HEK293 (cell line): ENCODE measurements at regions not wholly inside any gene's neighbourhood (a gene's known extent, or its start where the extent isn't known, plus 50 kb on each side); places are given as distances from the start of the nearest gene placed in this dataset.

Experiments
- CTCF ChIP-seq: fragments of 450-650 bp; formaldehyde crosslinking; IDR thresholded peaks from 2 replicates; pipeline ENCODE4 v1.5.1; 2016; ENCODE audit warnings: missing biosample characterization, missing genetic modification characterization
- GFI1B ChIP-seq: fragments of 450-650 bp; formaldehyde crosslinking; IDR thresholded peaks from 2 replicates; pipeline ENCODE4 v1.5.1; 2016; ENCODE audit warnings: missing biosample characterization, missing genetic modification characterization
- KLF1 ChIP-seq: fragments of 450-650 bp; formaldehyde crosslinking; IDR thresholded peaks from 2 replicates; pipeline ENCODE4 v1.5.1; 2016; ENCODE audit warnings: missing biosample characterization, missing genetic modification characterization
- WT1 ChIP-seq: fragments of 450-650 bp; formaldehyde crosslinking; IDR thresholded peaks from 2 replicates; pipeline ENCODE4 v1.5.1; 2016; ENCODE audit warnings: missing biosample characterization, missing genetic modification characterization
- ZBTB26 ChIP-seq: fragments of 450-650 bp; formaldehyde crosslinking; optimal IDR thresholded peaks from 2 replicates; pipeline ENCODE3; 2016; ENCODE audit warnings: missing biosample characterization, mild to moderate bottlenecking, missing genetic modification characterization
- ZBTB6 ChIP-seq: fragments of 450-650 bp; formaldehyde crosslinking; IDR thresholded peaks from 2 replicates; pipeline ENCODE4 v1.5.1; 2017; ENCODE audit warnings: missing biosample characterization, missing genetic modification characterization
- ZNF112 ChIP-seq: fragments of 450-650 bp; formaldehyde crosslinking; IDR thresholded peaks from 2 replicates; pipeline ENCODE4 v1.5.0; 2017; ENCODE audit warnings: missing biosample characterization, missing genetic modification characterization
- ZNF302 ChIP-seq: fragments of 450-650 bp; formaldehyde crosslinking; IDR thresholded peaks from 2 replicates; pipeline ENCODE4 v1.5.1; 2016; ENCODE audit warnings: missing biosample characterization, missing genetic modification characterization, low read depth
- ZNF488 ChIP-seq: fragments of 450-650 bp; formaldehyde crosslinking; IDR thresholded peaks from 2 replicates; pipeline ENCODE4 v1.5.1; 2016; ENCODE audit warnings: missing biosample characterization, missing genetic modification characterization
- ZNF600 ChIP-seq: fragments of 450-650 bp; formaldehyde crosslinking; IDR thresholded peaks from 2 replicates; pipeline ENCODE4 v1.5.1; 2016; ENCODE audit warnings: missing biosample characterization, missing genetic modification characterization
- ZNF645 ChIP-seq: fragments of 450-650 bp; formaldehyde crosslinking; IDR thresholded peaks from 2 replicates; pipeline ENCODE4; 2016; ENCODE audit warnings: missing biosample characterization, missing genetic modification characterization
- ZNF777 ChIP-seq: fragments of 450-650 bp; formaldehyde crosslinking; IDR thresholded peaks from 2 replicates; pipeline ENCODE4 v1.5.1; 2017; ENCODE audit warnings: missing biosample characterization, missing genetic modification characterization, borderline replicate concordance
- ZNF791 ChIP-seq: fragments of 450-650 bp; formaldehyde crosslinking; IDR thresholded peaks from 2 replicates; pipeline ENCODE4 v1.5.1; 2016; ENCODE audit warnings: missing biosample characterization, missing genetic modification characterization
- ZNF830 ChIP-seq: fragments of 450-650 bp; IDR thresholded peaks from 2 replicates; pipeline ENCODE4 v1.5.0; 2018; ENCODE audit warnings: missing biosample characterization, missing genetic modification characterization, low read depth, mild to moderate bottlenecking, moderate library complexity

- TF ChIP-seq ZNF112 (tag by site-specific recombination) (no peak), ZNF645 (tag by site-specific recombination) (no peak), ZBTB6 (tag by site-specific recombination) (no peak), KLF1 (no peak), CTCF (tag by site-specific recombination) (no peak), GFI1B (tag by site-specific recombination) (no peak), WT1 (tag by site-specific recombination) (no peak), ZNF488 (tag by site-specific recombination) (no peak), ZNF777 (no peak), ZNF302 (tag by site-specific recombination) (no peak), ZNF830 (tag by site-specific recombination) (no peak), ZNF791 (no peak), ZBTB26 (tag by site-specific recombination) (no peak), ZNF600 (no peak)
Observed at GRCh38 chr1:218837051-218837450, 336.6 kb upstream of the LYPLAL1 start.
